ENCODE measurements at regions not wholly inside any gene's neighbourhood (a gene's known extent, or its start where the extent isn't known, plus 50 kb on each side); places are given as distances from the start of the nearest gene placed in this dataset.

DNA sequence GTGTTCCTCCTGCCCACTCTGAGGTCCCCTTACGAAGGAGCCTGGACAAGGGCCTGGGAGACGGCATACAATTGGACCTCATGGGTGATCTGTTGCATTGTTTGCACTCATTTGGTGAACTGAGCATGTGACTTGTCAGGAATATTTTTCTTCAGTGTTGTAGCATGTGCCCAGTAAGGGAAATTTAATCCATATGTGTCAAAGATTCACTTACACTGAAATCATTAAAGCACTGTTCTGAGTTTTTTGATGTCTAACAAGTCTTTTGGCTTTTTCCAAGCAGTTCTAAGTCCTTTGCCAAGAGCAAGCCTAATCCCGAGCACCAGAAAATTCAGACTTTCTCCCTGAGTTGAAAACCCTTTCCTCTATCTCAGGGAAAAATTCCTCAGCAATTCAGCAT, 61.6 kb upstream of the RPS23 start (continued):
- TF ChIP-seq TBX2 (CRISPR knock-in tag; IDR thresholded peaks at IDR 0.05; ENCODE audit: borderline replicate concordance) = no peak
- no peak for TF ChIP-seq SMARCC2 (IDR thresholded peaks at IDR 0.05)
- no peak for TF ChIP-seq POLR2AphosphoS2 (IDR thresholded peaks at IDR 0.05; ENCODE audit: low read depth, low read length)

GRCh38 chr5:82338771-82339373, 60.7 kb upstream of the RPS23 start:
- Histone ChIP-seq H3K9ac (ENCODE audit: insufficient read depth, low read depth, low read length) (no peak overlapping the region), H3K79me2 (ENCODE audit: insufficient read depth, low read length) (no peaks in the 10 kb centered on the region), H3K27me3 (ENCODE audit: control insufficient read depth in 1 of 2, insufficient read depth in 2 of 2, low read length in 2 of 2) (peaks cover 2 to 5% of the 10 kb centered on the region in 2 experiments; a peak in 3 of 5 replicates), H3K36me3 (replicated peaks in 1 of 2; ENCODE audit: control insufficient read depth in 1 of 2, insufficient read depth in 2 of 2, low read length in 2 of 2) (no peaks in the 10 kb centered on the region), H3K4me3 (replicated peaks in 1 of 3; ENCODE audit: insufficient read depth in 1 of 3, low read depth in 2 of 3, low read length in 3 of 3) (no peak overlapping the region), H2AFZ (ENCODE audit: low read length) (no peak overlapping the region), H4K20me1 (ENCODE audit: insufficient read depth, low read length) (no peaks in the 10 kb centered on the region), H3K9me3 (ENCODE audit: low read length) (no peaks in the 10 kb centered on the region), H3K27ac (ENCODE audit: extremely low read length, insufficient read depth, low read length) (no peak overlapping the region), H3K4me1 (ENCODE audit: insufficient read depth, low read length) (peaks cover 12% of the 10 kb centered on the region), H3K4me2 (ENCODE audit: low read depth, low read length) (no peak overlapping the region)
- ChIA-PET POLR2A (no interaction called here), CTCF (ENCODE audit: low intra/inter-chr PET ratio, low total read pairs) (no interaction called here)
- in situ Hi-C loops (cut with HindIII; ENCODE audit: extremely low pct_ligation_motif_present, low pct_unique_long_range_greater_than_20kb) = no loop called here
- no peak for FAIRE-seq
- intact Hi-C loops (cut with micrococcal nuclease; ENCODE audit: unreplicated experiment) = no loop called here
- TF ChIP-seq MAFF (IDR thresholded peaks at IDR 0.05; ENCODE audit: low read depth, low read length) (peak; percentile 21; the same call in 1 of the 2 replicates), REL (CRISPR knock-in tag; conservative IDR thresholded peaks at IDR 0.05) (no peak), MAFK (conservative IDR thresholded peaks at IDR 0.05 in 1 of 2, IDR thresholded peaks at IDR 0.05 in 1 of 2; ENCODE audit: low read length in 2 of 2) (peak; percentile 52 to 60; a peak in 3 of 4 replicates)
- no peak for DNase-seq (ENCODE audit: low spot score)
- no peak for ATAC-seq
- BruUV-seq (replicated peaks) = no TSS peak
- 45% methylated on average over 4 of the region's 5 CpGs for WGBS (ENCODE audit: low lambda C conversion rate)

DNA sequence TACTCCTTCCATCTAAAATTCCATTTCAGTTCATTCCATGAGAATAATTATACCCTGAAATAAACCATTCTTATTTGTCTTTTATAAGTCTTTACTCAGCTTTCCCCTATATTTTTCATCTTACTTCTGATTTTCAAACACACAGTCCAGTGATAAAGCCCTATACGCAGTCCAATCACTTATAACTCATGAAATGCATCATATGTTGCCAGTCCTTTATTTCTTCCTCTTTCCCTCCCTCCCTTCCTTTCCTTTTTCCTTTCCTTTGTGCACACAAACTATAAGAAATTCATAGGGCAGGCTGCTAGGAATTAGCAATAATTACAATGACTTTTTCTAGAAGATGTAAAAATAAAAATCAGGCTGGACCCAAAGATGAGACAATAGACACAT, 58.8 kb upstream of the RPS23 start:
- H3K27me3 ChIP-seq (ENCODE audit: control insufficient read depth in 1 of 2, insufficient read depth in 2 of 2, low read length in 2 of 2) = peaks cover 2 to 5% of the 10 kb centered on the region in 2 experiments; a peak in 3 of 5 replicates
- no peak overlapping the region for H3K9ac ChIP-seq (ENCODE audit: insufficient read depth, low read depth, low read length)
- DNase-seq (ENCODE audit: low spot score) (no peak), FAIRE-seq (no peak), ATAC-seq (no peak)
- H3K36me3 ChIP-seq (replicated peaks in 1 of 2; ENCODE audit: control insufficient read depth in 1 of 2, insufficient read depth in 2 of 2, low read length in 2 of 2) = no peaks in the 10 kb centered on the region
- ChIA-PET POLR2A (no interaction called here), CTCF (ENCODE audit: low intra/inter-chr PET ratio, low total read pairs) (no interaction called here)
- no peaks in the 10 kb centered on the region for H3K79me2 ChIP-seq (ENCODE audit: insufficient read depth, low read length)
- no peak overlapping the region for H3K27ac ChIP-seq (ENCODE audit: extremely low read length, insufficient read depth, low read length)
- no peak overlapping the region for H2AFZ ChIP-seq (ENCODE audit: low read length)
- no peaks in the 10 kb centered on the region for H4K20me1 ChIP-seq (ENCODE audit: insufficient read depth, low read length)
- peaks cover 12% of the 10 kb centered on the region for H3K4me1 ChIP-seq (ENCODE audit: insufficient read depth, low read length)
- H3K9me3 ChIP-seq (ENCODE audit: low read length) = no peaks in the 10 kb centered on the region
- no peak overlapping the region for H3K4me2 ChIP-seq (ENCODE audit: low read depth, low read length)
- BruUV-seq (replicated peaks) = no TSS peak
- H3K4me3 ChIP-seq (replicated peaks in 1 of 3; ENCODE audit: insufficient read depth in 1 of 3, low read depth in 2 of 3, low read length in 3 of 3) = no peak overlapping the region
- intact Hi-C loops (cut with micrococcal nuclease; ENCODE audit: unreplicated experiment) (no loop called here), in situ Hi-C loops (cut with HindIII; ENCODE audit: extremely low pct_ligation_motif_present, low pct_unique_long_range_greater_than_20kb) (no loop called here)
- 9% methylated on average over 1 of the region's 1 CpG for WGBS (ENCODE audit: low lambda C conversion rate)
- TF ChIP-seq ZNF557 (CRISPR knock-in tag; IDR thresholded peaks at IDR 0.05) (no peak), MLXIP (CRISPR knock-in tag; IDR thresholded peaks at IDR 0.05; ENCODE audit: borderline replicate concordance) (no peak), REL (CRISPR knock-in tag; conservative IDR thresholded peaks at IDR 0.05) (no peak), GZF1 (CRISPR knock-in tag; IDR thresholded peaks at IDR 0.05) (no peak), GTF3A (CRISPR knock-in tag; conservative IDR thresholded peaks at IDR 0.05) (no peak), ZFX (CRISPR knock-in tag; IDR thresholded peaks at IDR 0.05; ENCODE audit: low read depth) (no peak), ZNF292 (CRISPR knock-in tag; IDR thresholded peaks at IDR 0.05; ENCODE audit: borderline replicate concordance, low read depth) (no peak), ZNF234 (CRISPR knock-in tag; conservative IDR thresholded peaks at IDR 0.05) (no peak), FOXA1 (IDR thresholded peaks at IDR 0.05) (no peak), FOXA1 (CRISPR knock-in tag; IDR thresholded peaks at IDR 0.05) (no peak), HOXA7 (CRISPR knock-in tag; IDR thresholded peaks at IDR 0.05) (no peak), ARNT (IDR thresholded peaks at IDR 0.05) (no peak)

Measured in HepG2 (cell line).